Lower leg skin (tissue), 3 donors: ENCODE measurements at regions not wholly inside any gene's neighbourhood (a gene's known extent, or its start where the extent isn't known, plus 50 kb on each side); places are given as distances from the start of the nearest gene placed in this dataset.

Experiments
- POLR2A ChIP-seq, 2 donors: fragments of 450-650 bp; IDR thresholded peaks; one replicate each; pipeline ENCODE4 v1.6.1; 2016 to 2017; ENCODE audit warnings: antibody characterized with exemption in 2 of 2, mild to moderate bottlenecking in 1 of 2, moderate library complexity in 1 of 2
- TF ChIP-seq, protein P1 (sequence below), 3 donors: fragments of 450-650 bp; IDR thresholded peaks; one replicate each; pipeline ENCODE4 v1.5.1; 2016; ENCODE audit warnings: antibody characterized with exemption in 3 of 3, mild to moderate bottlenecking in 3 of 3, moderate library complexity in 2 of 3

GRCh38 chr15:87209891-87210689 lies 1046.4 kb downstream of the NTRK3 start:
- TF ChIP-seq POLR2A (IDR thresholded peaks at IDR 0.05): no peak
- TF ChIP-seq, protein P1, sequence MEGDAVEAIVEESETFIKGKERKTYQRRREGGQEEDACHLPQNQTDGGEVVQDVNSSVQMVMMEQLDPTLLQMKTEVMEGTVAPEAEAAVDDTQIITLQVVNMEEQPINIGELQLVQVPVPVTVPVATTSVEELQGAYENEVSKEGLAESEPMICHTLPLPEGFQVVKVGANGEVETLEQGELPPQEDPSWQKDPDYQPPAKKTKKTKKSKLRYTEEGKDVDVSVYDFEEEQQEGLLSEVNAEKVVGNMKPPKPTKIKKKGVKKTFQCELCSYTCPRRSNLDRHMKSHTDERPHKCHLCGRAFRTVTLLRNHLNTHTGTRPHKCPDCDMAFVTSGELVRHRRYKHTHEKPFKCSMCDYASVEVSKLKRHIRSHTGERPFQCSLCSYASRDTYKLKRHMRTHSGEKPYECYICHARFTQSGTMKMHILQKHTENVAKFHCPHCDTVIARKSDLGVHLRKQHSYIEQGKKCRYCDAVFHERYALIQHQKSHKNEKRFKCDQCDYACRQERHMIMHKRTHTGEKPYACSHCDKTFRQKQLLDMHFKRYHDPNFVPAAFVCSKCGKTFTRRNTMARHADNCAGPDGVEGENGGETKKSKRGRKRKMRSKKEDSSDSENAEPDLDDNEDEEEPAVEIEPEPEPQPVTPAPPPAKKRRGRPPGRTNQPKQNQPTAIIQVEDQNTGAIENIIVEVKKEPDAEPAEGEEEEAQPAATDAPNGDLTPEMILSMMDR (IDR thresholded peaks at IDR 0.05): no peak
